Upper lobe of left lung (tissue), 4 donors: ENCODE measurements at regions not wholly inside any gene's neighbourhood (a gene's known extent, or its start where the extent isn't known, plus 50 kb on each side); places are given as distances from the start of the nearest gene placed in this dataset.

Experiments
- EP300 ChIP-seq, 4 donors: sonication (generic); formaldehyde crosslinking; IDR thresholded peaks; one replicate each; pipeline ENCODE4 v1.5.1; 2017; ENCODE audit warnings: antibody characterized with exemption in 4 of 4, control low read depth in 2 of 4
- POLR2A ChIP-seq, 4 donors: fragments of 450-650 bp; IDR thresholded peaks; one replicate each; pipeline ENCODE4 v1.5.1; 2016 to 2017; ENCODE audit warnings: antibody characterized with exemption in 4 of 4, mild to moderate bottlenecking in 2 of 4
- POLR2AphosphoS5 ChIP-seq, 2 donors: sonication (generic); formaldehyde crosslinking; IDR thresholded peaks; one replicate each; pipeline ENCODE4 v1.5.1; 2017; ENCODE audit warnings: antibody characterized with exemption in 2 of 2
- TF ChIP-seq, protein P1 (sequence below), 6 experiments: fragments of 450-650 bp in 4 of 6; fragments of 200-600 bp in 2 of 6; sonication (generic) in 2 of 6; IDR thresholded peaks; one replicate each; pipeline ENCODE4 v1.5.1; 2016 to 2019; ENCODE audit warnings: antibody characterized with exemption in 6 of 6

- TF ChIP-seq POLR2AphosphoS5 (IDR thresholded peaks at IDR 0.05) (no peak), POLR2A (IDR thresholded peaks at IDR 0.05) (no peak), EP300 (IDR thresholded peaks at IDR 0.05) (no peak)
- TF ChIP-seq, protein P1, sequence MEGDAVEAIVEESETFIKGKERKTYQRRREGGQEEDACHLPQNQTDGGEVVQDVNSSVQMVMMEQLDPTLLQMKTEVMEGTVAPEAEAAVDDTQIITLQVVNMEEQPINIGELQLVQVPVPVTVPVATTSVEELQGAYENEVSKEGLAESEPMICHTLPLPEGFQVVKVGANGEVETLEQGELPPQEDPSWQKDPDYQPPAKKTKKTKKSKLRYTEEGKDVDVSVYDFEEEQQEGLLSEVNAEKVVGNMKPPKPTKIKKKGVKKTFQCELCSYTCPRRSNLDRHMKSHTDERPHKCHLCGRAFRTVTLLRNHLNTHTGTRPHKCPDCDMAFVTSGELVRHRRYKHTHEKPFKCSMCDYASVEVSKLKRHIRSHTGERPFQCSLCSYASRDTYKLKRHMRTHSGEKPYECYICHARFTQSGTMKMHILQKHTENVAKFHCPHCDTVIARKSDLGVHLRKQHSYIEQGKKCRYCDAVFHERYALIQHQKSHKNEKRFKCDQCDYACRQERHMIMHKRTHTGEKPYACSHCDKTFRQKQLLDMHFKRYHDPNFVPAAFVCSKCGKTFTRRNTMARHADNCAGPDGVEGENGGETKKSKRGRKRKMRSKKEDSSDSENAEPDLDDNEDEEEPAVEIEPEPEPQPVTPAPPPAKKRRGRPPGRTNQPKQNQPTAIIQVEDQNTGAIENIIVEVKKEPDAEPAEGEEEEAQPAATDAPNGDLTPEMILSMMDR (IDR thresholded peaks at IDR 0.05), result no peak
Measured at GRCh38 chr3:180138871-180139270, 102.1 kb upstream of the PEX5L start.
